ENCODE measurements at regions not wholly inside any gene's neighbourhood (a gene's known extent, or its start where the extent isn't known, plus 50 kb on each side); places are given as distances from the start of the nearest gene placed in this dataset.

GRCh38 chr5:128775558-128775957 lies 189.7 kb upstream of the SLC27A6 start:
- H3K4me3 ChIP-seq: no peak overlapping the region
- no peaks in the 10 kb centered on the region for H3K4me1 ChIP-seq
- H3K36me3 ChIP-seq: no peaks in the 10 kb centered on the region
- H3K27me3 ChIP-seq: no peaks in the 10 kb centered on the region
- no peak for TF ChIP-seq POLR2AphosphoS5 (IDR thresholded peaks at IDR 0.05)
- TF ChIP-seq POLR2A (IDR thresholded peaks at IDR 0.05): no peak
- TF ChIP-seq, protein P1, sequence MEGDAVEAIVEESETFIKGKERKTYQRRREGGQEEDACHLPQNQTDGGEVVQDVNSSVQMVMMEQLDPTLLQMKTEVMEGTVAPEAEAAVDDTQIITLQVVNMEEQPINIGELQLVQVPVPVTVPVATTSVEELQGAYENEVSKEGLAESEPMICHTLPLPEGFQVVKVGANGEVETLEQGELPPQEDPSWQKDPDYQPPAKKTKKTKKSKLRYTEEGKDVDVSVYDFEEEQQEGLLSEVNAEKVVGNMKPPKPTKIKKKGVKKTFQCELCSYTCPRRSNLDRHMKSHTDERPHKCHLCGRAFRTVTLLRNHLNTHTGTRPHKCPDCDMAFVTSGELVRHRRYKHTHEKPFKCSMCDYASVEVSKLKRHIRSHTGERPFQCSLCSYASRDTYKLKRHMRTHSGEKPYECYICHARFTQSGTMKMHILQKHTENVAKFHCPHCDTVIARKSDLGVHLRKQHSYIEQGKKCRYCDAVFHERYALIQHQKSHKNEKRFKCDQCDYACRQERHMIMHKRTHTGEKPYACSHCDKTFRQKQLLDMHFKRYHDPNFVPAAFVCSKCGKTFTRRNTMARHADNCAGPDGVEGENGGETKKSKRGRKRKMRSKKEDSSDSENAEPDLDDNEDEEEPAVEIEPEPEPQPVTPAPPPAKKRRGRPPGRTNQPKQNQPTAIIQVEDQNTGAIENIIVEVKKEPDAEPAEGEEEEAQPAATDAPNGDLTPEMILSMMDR (IDR thresholded peaks at IDR 0.05): no peak
- no peak for TF ChIP-seq EP300 (IDR thresholded peaks at IDR 0.05)
- no peaks in the 10 kb centered on the region for H3K9me3 ChIP-seq
- no peak for DNase-seq
- H3K27ac ChIP-seq: no peak overlapping the region
- 84 to 89% methylated on average over 3 of the region's 3 CpGs for WGBS, 2 donors
- intact Hi-C loops (cut with DNase I): no loop called here

DNA sequence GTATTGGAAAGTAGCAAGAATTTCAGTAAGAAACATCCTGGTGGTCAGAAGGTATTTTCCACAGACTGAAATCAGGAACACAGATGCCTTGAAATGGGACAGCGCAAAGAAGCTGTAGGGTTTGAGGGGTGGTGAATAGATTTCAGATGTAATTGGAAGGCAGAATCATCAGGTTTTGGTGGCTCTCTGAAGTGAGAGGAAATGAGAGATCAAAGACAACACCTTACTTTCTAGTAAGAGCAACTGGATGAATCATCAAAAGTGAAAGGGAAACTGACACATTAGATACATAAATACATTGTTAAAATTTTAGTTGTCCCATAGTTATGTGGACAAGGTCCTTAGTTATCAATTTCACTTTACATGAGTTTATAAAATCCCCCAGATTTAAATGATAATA lies 188.2 kb upstream of the SLC27A6 start:
- Histone ChIP-seq H3K27ac (no peak overlapping the region), H3K9me3 (no peaks in the 10 kb centered on the region), H3K4me3 (no peak overlapping the region), H3K27me3 (no peaks in the 10 kb centered on the region), H3K4me1 (peaks cover 0 to 3% (median 0%) of the 10 kb centered on the region in 4 donors), H3K36me3 (no peaks in the 10 kb centered on the region)
- intact Hi-C loops (cut with DNase I): no loop called here
- WGBS, 2 donors: 89 to 94% methylated on average over 1 of the region's 1 CpG
- TF ChIP-seq EP300 (IDR thresholded peaks at IDR 0.05) (no peak), POLR2AphosphoS5 (IDR thresholded peaks at IDR 0.05) (no peak)
- TF ChIP-seq, protein P1 (IDR thresholded peaks at IDR 0.05): no peak
- DNase-seq: no peak

- intact Hi-C loops (cut with DNase I): no loop called here
- no peaks in the 10 kb centered on the region for H3K9me3 ChIP-seq
- TF ChIP-seq POLR2A (IDR thresholded peaks at IDR 0.05) (no peak), POLR2AphosphoS5 (IDR thresholded peaks at IDR 0.05) (no peak), EP300 (IDR thresholded peaks at IDR 0.05) (no peak)
- TF ChIP-seq, protein P1 (IDR thresholded peaks at IDR 0.05): no peak
- H3K4me1 ChIP-seq: peaks cover 0 to 7% (median 2%) of the 10 kb centered on the region in 4 donors
- no peak overlapping the region for H3K4me3 ChIP-seq
- DNase-seq: no peak
- no peaks in the 10 kb centered on the region for H3K36me3 ChIP-seq
- no peak overlapping the region for H3K27ac ChIP-seq
- H3K27me3 ChIP-seq: no peaks in the 10 kb centered on the region
- 81 to 82% methylated on average over 5 of the region's 5 CpGs for WGBS, 2 donors
Measured at GRCh38 chr5:128778474-128778873, 186.8 kb upstream of the SLC27A6 start.

DNA sequence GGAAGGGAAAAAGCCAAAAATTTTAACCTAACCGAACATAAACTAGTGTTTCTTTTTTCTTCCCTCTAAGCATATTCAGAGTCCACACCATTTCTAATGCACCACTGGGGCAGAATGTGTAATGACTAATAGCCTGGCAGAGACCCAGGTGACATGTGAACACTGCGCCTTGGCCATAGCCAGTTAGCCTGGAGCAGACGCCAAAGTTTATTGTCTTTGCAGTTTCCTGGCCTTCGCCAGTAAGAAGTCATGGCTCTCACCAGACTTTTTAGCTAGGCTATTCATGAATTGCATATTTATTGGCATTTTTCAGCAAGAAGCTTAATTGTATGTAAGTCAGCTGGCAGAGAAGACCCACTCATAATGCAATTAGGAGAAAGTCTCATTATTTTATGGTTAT lies 182.8 kb upstream of the SLC27A6 start:
- DNase-seq: peak; percentile 84
- Histone ChIP-seq H3K27me3 (no peaks in the 10 kb centered on the region), H3K27ac (peak overlapping the region in 2 of 4 donors; percentile 35 to 36), H3K36me3 (no peaks in the 10 kb centered on the region), H3K4me3 (no peak overlapping the region), H3K9me3 (no peaks in the 10 kb centered on the region), H3K4me1 (peaks cover 0 to 7% (median 2%) of the 10 kb centered on the region in 4 donors)
- WGBS, 2 donors: 48 to 70% methylated on average over 4 of the region's 4 CpGs
- TF ChIP-seq POLR2A (IDR thresholded peaks at IDR 0.05): no peak
- no peak for TF ChIP-seq EP300 (IDR thresholded peaks at IDR 0.05)
- TF ChIP-seq POLR2AphosphoS5 (IDR thresholded peaks at IDR 0.05): peak in 3 of 4 donors; percentile 28 to 32 (median 29)
- TF ChIP-seq, protein P1 (IDR thresholded peaks at IDR 0.05): no peak
- intact Hi-C loops (cut with DNase I): no loop called here

DNA sequence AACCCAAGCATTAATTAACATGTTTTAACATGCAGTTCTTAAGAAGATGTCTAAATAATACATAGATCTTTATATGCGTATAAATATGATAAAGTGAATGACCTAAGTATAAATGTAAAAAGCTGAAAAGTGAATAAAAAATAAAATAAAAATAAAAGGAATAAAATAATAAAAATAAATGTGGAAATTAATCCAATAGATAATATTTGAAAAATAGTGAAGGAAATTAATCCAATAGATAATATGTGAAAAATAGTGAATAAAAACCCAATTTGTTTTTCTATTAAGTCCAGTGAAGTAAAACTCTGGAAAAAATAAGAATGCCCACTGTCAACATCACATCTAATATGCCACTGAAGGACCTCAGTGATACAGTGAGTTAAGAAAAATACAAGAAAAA lies 180.6 kb upstream of the SLC27A6 start:
- H3K27ac ChIP-seq: no peak overlapping the region
- no peaks in the 10 kb centered on the region for H3K27me3 ChIP-seq
- H3K4me1 ChIP-seq: peaks cover 0 to 7% (median 2%) of the 10 kb centered on the region in 4 donors
- TF ChIP-seq, protein P1 (IDR thresholded peaks at IDR 0.05): no peak
- no peak for TF ChIP-seq EP300 (IDR thresholded peaks at IDR 0.05)
- TF ChIP-seq POLR2A (IDR thresholded peaks at IDR 0.05): no peak
- no peak for TF ChIP-seq POLR2AphosphoS5 (IDR thresholded peaks at IDR 0.05)
- intact Hi-C loops (cut with DNase I): no loop called here
- no peak for DNase-seq
- 94 to 97% methylated on average over 1 of the region's 1 CpG for WGBS, 2 donors
- H3K9me3 ChIP-seq: no peaks in the 10 kb centered on the region
- H3K36me3 ChIP-seq: no peaks in the 10 kb centered on the region
- H3K4me3 ChIP-seq: no peak overlapping the region
